AG09309 (cell line): ENCODE measurements at regions not wholly inside any gene's neighbourhood (a gene's known extent, or its start where the extent isn't known, plus 50 kb on each side); places are given as distances from the start of the nearest gene placed in this dataset.

Experiments used
- DNase-seq: peaks from one replicate; pipeline ENCODE4 v3.0.0-alpha.2; 2010; ENCODE audit warnings: low read depth
- H3K4me3 ChIP-seq: 2 replicates; pipeline ENCODE4 v1.5.1; 2011; ENCODE audit warnings: mild to moderate bottlenecking, low read depth, low read length, moderate library complexity; ENCODE audit not compliant: control insufficient read depth
- CTCF ChIP-seq: IDR thresholded peaks from 2 replicates; pipeline ENCODE4 v1.5.1; 2011; ENCODE audit warnings: mild to moderate bottlenecking, low read depth, low read length, inconsistent platforms; ENCODE audit not compliant: insufficient read depth, control insufficient read depth; ENCODE audit errors: missing control alignments

DNA sequence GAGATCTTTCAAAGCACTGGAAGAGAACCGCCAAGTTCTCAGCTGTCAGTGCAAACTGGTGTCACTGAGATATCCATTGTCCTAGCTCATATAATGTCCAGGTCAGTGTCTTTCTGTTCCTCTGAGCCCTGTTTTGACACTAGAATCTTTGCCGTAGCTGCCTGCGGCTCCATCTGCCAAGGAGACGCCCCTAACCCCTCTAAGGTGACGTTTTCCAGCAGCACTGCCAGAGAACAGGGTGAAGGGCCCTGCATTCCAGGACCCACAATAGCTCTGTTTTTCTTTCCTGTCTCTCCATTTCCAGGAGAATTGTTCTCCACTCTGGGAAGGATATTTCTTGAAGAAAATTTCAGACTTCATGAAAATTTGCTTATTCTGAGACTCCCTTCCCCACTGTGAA lies 181.7 kb upstream of the SLC39A10 start:
- H3K4me3 ChIP-seq, result no peak overlapping the region
- TF ChIP-seq CTCF, result no peak
- DNase-seq, result no peak

GRCh38 chr2:195473862-195474261 lies 183.2 kb upstream of the SLC39A10 start:
- H3K4me3 ChIP-seq, result no peak overlapping the region
- no peak for TF ChIP-seq CTCF
- no peak for DNase-seq

DNA sequence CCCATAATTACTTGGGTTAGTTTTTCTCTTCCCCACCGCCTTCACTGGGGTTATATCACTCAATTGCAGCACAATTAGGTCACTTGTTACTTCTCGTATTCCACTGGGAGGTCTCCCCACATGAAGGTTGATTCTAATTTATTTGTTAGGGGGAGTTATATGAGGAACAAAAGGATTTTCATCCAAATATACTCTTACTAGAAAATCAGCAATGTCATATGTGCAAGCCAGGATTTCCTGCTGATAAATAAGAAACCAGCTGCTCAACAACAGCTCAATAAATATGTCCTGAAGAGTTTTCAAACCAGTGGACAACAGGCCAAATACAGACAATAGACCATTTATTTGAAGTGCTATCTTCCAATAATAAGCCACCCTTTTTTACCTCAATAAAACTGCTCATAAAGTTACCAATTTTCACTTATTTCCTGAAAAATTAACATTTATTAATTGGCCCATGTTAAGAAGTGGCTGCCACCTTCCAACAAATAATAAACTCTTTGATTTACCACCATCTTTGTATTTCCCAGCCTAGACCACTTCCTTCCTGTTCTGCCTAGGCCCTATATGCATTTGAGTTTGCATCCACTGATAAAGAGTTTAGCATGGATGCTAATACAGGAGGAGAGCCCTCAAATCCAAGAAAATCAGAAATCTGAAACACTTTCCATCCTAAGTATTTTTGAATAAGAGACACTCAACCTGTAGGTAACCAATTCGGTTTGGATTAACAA lies 184.4 kb upstream of the SLC39A10 start:
- no peak overlapping the region for H3K4me3 ChIP-seq
- TF ChIP-seq CTCF, result no peak
- DNase-seq, result no peak

DNA sequence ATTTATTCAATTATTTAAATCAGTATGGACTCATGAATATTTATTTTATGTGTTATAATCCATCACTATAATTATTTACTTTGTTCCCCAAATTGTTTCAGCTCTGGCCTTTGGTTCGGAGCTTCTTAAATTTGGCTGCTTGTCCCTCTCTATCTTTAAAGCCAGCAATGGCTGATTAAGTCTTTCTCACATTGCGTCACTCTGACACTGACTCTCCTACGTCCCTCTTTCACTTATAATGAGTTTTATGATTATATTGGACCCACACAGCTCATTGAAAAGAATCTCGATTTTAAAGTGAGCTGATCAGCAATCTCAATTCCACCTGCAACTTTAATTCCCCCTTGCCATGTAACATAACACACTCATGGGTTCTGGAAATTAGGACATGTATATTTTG lies 185.2 kb upstream of the SLC39A10 start:
- no peak overlapping the region for H3K4me3 ChIP-seq
- no peak for TF ChIP-seq CTCF
- DNase-seq, result no peak

- no peak for DNase-seq
- no peak overlapping the region for H3K4me3 ChIP-seq
- no peak for TF ChIP-seq CTCF
Observed at GRCh38 chr2:195471163-195471562, 185.9 kb upstream of the SLC39A10 start.

DNA sequence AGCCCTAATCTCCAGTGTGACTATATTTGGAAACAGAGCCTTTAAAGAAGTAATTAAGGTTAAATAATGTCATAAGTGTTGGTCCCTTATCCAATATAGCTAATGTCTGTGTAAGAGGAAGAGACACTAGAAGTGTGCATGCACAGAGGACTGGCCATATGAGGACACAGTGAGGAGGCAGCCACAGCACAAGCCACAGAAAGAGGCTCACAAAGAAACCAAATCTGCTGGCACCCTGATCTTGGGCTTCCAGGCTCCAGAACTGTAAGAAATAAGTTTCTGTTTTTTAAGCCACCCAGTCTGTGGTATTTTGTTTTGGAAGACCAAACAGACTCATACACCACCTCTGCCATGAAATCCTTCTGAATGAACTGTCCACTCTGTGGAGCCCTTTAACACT lies 186.4 kb upstream of the SLC39A10 start:
- DNase-seq, result no peak
- H3K4me3 ChIP-seq, result no peak overlapping the region
- no peak for TF ChIP-seq CTCF
